NCI-H2107 (cell line): ENCODE measurements at regions not wholly inside any gene's neighbourhood (a gene's known extent, or its start where the extent isn't known, plus 50 kb on each side); places are given as distances from the start of the nearest gene placed in this dataset.
"Not testable (repeated sequence)": the region's sequence is repeated elsewhere in the genome, so short reads cannot be mapped to it uniquely, and the experiment has no call there.

ENCODE experiments used
- DNase-seq: peaks from one replicate; lab custom pipeline; 2025; lab: John Stamatoyannopoulos, UW

DNA sequence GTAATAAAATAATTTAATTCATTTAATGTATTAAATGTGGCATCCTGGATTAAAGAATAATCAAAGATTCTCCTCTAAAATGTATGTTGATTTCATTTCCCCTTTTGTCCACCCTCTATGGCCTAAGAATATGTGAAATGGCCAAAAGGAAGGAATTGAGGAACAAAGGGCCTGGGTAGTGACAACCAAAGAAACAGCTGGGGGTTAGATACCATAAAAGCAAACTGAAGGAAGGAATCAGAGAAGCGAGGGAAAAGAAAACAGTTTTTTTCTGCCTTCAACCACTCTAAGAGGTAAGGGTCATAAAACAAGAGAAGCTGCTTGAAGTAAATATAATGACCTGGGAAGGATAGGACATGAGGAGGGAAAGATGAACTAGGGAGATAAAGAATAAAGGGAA, 139.3 kb downstream of the FAM76B start:
- no peak for DNase-seq

DNA sequence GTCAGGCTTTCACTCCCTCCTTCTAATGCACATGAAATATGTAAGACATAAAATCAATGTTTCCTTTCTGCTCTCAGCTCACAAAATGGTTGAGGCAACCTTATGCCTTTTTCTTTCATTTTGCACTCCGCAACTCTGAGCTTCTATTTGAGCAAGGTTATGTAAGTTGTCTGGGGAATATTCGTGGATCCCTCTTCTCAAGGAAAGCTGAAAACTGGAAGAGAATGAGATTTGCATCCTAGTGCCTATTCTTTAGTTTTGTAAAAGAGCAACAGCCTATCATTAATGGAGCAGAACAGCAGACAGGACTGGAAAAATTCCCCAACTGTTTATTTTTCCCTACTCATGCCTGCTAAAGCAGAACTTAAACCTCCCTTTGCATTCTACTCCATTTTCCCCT, 141.7 kb downstream of the FAM76B start:
- no peak for DNase-seq

DNA sequence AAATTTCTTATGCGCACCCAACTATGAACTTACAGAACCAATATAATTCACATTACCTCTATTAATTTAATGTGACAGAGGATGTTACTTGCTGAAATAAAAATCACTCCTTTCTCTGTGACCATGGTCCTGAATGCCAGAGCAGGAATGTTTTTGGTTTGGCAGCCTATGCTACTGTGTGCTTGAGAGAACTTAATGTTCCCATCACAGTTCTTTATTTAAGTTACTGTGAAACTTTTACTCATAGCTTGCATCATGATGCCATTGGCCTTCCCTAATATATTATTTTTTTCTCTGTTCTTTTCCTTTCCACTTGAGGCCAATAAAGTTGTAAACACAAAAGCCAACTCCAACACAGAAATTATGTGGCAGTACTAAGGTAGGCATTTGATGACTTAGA, 142.2 kb downstream of the FAM76B start:
- no peak for DNase-seq

DNA sequence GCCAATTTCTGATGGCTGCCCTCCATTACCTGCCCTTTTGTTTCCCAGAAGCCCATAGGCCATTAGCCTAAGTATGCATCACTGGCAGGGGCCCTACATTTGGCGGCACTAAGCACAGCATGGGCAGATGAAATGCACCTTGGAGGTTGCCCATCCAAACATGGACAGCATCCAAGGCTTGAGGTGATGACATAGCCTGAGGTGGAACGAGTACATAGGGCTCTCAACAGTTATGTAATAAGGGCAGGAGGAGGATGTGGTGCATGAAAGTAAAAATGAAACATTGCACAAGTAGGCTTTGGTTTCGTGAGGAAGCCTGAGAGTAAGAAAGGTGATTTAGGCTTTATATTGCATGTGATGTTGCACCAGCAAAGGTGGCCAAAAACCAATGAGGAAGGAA, 148.1 kb downstream of the FAM76B start:
- DNase-seq: no peak

DNA sequence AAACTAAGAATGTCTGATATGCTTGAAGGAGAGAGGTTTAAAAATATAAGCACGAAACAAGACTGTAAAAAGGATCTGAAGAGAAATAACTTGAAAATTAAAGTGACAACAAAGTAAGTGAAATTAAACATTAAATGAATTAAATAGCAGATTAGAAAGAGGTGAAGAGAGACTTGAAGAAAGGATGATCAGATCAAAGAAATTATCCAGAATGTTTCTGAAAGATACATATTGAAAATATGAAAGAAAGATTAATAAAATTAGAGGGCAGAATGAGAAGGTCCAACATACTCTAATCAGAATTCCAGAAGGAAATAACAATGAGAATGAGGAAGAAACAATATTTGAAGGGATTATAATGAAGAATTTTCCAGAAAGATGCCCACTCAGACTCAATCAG, 151.1 kb downstream of the FAM76B start:
- DNase-seq: no peak

DNA sequence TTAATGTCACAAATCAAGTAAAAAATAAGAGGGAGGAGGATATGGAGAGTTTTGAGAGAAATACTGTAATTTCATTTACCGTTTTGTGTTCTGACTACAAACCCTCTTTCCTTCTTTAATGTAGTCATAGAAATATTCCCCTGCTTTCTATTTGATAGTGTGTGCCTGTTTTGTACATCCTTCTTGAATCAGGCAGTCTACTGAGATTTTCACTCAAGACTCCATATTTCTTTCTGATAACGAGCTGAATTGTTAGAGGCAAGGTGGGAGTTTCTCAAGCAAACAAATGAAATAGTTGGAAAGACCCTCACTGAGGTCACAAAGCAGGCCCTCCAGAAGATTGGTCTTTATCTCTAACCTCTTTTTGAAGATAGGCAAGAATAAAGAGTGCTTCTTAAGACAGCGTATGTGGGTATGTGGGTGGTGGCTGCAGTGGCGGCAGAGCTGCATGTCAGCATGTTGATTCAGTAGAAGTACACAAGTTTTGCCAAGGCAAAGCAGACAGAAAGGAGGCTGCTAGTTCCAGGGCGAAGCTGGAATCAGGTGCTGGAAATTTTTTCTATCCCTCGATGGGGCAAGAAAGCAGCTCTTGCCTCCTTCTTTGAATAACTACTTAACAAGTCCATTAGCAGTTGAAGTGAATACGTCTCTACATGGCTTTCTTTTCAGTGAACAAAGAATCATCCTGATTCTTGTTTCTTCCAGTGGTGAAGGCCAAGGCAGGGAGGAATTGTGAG, 164.2 kb downstream of the FAM76B start:
- no peak for DNase-seq

DNA sequence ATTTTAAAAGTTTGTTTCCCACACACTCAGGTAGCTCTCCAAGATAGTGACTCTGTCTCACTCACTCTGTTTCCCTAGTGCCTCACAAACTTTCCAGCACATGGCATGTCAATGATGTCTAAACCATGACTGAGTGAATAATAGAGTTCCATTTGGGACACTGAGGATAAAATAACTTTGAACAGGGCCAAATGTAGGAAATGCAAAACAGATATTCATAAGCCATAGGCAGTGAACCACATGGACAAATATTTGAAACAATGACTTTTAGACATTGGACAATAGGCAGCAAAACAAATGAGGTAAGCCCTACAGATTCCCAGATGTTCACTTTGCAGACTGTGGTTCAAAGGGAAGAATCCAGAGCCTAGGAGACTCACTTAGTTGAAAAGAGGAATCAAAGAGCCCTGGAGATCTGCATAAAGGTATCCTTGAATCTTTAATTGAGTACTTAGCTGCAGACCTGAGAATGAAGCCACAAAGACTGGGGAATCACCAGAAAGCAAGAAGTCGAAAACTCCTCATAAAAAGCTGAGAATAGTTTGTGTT, 173.3 kb downstream of the FAM76B start:
- DNase-seq: no peak

DNA sequence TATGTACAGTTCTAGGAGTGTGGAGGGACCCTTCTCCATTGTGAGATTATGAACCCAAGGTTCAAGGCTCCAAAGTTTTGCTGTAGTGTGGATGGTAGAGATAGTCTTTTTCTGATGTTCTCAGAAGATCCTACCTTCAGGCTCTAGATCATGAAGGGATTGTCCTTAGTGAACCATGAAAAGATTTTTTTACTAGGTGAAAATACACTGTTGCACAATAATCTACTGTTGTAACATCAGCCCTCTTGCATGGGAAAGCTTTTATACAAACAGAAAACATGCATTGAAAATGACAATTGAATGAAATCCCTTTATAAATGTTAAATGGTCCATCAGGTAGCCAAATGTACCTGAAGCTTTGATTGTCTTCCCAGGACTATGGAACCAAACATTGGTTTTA, 177.8 kb downstream of the FAM76B start:
- no peak for DNase-seq

DNA sequence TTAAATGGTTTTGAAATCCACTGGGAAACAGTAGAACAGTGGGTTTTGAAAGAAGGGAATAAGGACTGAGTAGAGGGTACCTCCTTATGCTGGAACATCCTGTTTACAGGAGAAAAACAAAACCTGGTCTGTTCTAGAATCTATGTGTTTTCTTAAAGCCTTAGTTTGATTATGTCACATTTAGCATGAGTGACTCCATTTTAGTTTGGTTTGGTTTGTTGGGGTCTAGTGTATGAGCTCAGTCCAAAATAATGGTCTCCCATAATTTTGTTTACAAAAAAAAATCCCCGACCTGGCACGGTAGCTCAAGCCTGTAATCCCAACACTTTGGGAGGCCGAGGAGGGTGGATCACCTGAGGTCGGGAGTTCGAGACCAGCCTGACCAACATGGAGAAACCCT, 179.4 kb downstream of the FAM76B start:
- not testable (repeated sequence) for DNase-seq

DNA sequence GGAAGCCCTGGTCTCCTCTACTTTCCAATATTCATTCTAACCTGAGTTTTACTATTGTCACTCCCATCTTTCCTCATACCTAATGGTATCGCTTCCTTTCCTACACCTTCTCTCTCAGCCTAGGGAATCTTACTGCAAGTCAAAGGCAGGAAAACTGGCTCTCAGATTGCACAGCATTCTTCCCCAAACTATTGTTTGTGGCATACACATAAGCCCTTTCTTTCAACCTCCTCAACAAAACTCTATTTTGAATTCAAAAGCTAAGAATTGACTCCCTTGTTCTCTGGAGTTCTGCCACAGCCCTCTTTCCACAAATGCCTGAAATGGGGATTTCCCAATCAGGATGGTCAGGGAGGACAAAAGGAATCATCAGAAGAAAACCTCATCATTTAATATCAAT, 181.5 kb downstream of the FAM76B start:
- no peak for DNase-seq

DNA sequence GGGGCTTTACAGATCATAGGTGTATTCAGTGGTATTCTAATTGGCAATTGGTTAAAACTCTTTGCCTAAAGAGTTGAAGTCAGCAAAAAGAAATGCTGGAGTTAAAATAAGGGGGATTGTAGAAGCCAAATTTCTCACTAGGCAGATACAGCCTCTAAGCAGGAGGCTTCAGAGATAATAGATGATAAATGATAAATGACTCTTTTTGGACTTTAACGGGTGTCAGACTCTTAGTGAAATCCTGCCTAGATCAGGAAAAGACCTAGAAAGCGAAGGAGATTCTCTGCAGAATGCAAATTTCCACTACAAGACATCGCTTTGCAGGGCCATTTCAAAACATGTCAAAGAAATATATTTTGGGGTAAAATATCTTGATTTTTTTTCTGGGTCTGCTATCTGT, 182.8 kb downstream of the FAM76B start:
- no peak for DNase-seq

DNA sequence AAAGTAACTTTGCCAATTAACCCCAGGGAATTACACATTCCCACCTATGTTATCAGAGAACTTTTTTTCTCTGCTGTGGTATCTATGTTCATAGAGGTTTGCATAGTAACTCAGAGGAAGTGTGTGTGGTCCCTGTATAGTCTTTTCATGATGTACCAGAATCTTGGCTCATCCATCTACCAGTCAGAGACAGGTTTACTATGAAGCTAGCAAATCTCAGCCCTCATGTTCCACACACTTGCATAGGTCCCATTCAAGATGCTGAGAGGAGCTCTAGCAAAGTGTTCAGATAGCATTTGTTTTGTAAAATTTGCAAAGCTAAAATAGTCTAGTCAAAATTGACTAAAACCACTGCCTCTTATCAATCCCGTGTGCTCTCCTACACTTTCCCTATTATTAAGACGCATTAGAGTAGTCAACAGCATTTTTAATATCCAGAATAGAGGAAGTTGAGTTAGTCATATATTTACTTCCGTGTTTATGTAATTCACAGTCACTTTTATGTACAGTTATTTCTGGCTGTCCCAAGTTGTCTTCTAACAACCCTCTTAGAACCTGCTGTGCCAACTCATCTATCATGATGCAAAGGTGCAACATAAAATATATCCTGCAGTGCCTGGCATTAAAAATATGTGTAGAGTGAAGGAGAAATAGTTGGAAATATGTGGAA, 184.2 kb downstream of the FAM76B start:
- no peak for DNase-seq

DNA sequence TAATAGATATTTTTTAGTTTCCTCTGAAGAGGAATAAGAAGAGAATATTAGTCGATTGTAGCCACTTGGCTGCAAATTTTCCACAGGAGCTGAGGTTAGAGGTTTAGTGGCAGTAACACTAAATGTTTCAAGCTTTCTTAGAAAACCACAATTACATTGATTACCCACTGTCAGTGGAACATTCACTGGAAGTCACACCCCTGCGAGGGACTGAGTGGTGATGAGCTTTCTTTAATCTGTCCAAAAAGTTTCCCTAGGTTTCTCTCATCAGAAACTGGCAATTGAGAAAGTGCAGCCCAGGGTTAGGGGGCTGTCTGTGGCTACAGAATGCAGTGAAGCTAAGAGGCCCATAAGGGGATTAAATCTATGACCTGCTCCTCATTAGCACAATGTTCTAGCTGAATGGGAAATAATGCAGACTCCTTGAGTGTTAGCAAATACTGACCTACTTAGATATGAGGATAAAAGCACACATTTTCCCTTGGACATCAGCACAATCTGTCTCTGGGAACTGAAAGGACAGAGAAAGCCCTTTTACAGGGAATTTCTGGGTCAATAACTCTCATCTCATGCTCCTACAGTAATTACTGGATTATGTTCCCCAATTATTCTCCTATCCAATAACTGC, 189.5 kb downstream of the FAM76B start:
- DNase-seq: no peak

DNA sequence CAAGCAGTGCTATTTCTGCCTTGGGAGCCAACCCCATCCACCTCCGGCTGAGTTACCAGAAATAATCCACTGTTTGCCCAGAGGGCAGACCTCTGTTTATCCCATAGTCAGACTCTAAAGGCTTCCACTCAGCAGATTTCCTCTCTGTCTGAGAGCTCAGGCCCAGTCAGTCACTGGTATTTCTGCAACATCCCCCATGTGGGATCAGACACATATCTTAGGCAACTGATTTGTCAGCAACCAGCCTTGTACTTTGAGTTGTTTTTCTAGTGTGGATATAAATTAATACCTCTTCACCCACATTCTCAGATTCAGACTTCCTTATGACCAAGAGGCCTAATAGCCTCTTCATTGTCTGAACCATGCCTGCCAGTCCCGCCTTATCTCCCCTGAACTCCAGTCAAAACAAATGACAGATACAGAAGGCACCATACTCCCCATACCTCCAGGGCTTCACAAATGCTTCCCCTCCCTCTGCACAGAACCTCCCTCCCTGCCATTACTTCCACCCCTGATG, 193.6 kb downstream of the FAM76B start:
- no peak for DNase-seq

DNA sequence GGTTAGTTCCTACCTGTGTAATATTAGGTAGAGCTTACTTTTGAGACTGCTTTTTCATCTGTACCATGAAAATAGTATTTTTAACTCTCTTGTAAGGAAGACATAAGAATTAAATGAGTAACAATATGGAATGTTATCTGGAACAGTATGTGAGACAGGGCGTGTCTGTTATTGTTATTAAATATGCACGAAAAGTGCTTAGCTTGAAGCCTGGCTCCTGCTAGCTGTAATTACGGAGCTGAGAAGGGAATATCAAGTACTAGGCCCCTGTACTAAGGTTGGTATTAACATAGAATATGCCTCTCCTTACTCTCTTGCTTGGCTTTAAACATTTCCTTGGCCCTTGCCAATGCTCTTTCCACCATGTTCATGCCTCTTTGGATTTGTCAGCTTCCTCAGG, 194.0 kb downstream of the FAM76B start:
- no peak for DNase-seq

DNA sequence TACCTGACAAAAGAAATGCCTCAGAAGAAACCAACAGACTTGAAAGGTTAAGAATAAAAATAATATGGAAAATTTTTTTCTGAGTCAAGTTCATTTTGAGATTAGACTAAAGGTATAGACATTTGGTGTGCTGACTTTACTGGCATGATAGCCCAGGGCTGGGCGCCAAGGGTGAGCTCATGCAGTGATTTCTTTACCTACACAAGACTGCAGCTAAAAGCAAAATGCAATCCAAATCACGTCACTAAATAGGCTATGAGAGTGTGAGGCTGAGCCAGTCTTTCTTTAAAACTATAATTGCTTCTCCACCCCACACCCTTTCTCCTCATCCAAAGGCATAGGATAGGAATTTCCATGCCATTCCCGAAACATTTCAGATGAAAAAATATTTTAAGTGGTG, 196.5 kb downstream of the FAM76B start:
- no peak for DNase-seq

DNA sequence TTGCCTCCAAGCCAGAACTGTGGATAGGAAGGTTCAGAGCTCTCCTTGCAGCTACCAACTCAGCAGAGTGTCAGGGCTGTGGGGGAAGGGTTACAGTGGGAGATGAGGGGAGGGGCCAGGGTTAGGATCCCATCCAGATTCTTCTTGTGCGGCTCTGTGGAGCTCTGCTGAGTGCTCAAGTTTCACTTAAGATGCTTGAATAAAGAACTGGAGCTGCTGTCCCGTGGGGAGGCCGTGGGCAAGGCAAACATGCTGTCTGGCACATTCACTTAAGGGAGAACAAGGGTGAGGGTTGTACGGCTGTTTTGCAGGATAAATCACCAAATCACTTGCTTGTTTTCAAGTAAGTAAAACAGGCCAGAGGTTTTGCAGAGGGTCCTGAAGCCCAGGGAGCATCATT, 197.1 kb downstream of the FAM76B start:
- DNase-seq: no peak

DNA sequence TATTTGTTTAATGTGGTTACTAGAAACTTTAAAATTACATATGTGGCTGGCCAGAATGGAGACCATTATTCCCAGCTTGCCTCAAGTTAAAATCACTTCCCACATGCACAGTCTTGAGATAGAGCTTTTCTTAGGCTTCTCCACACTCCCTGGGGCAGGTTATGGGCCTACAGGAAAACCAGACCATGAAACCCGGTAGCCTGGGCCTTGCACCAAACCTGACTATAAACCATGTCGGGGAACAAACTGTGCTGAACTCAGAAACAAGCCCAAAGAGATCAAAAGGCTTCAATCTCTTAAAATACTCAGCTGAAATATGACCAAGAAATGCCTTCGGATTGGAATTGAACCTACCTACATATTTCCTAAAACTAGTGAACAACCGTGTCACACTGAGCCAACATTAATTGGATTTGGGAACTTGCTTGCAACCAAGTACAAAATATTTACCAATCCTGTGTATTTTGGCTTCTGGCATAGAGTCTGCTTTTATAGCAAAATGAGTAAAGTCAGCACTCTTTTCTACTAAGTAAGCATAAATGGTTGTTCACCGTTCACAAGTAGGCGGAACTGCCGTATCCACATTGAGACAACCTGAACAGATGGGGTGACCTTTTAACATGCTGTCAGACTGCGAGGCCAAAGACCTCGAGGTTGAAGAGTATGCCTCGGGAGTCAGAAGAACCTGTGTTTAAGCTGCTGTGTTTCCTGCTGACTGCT, 199.5 kb downstream of the FAM76B start:
- DNase-seq: no peak

DNA sequence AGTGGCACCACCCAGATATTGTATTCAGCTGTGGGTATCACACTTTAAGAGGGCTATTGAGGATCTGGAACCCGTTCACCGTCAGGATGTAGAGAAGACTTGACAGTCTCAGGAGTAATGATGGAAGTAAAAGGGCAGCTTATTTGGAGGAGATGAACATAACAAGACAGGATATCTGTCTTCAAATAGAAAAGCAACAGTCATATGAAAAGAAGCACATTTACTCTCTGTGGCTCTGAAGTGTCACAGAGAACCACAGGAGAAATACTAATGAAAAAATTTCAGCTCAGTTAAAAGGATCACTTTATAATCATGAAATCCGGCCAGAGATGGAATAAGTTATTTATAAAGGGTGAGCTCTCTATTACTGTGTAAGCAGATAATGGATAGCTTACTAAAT, 200.8 kb downstream of the FAM76B start:
- DNase-seq: no peak

DNA sequence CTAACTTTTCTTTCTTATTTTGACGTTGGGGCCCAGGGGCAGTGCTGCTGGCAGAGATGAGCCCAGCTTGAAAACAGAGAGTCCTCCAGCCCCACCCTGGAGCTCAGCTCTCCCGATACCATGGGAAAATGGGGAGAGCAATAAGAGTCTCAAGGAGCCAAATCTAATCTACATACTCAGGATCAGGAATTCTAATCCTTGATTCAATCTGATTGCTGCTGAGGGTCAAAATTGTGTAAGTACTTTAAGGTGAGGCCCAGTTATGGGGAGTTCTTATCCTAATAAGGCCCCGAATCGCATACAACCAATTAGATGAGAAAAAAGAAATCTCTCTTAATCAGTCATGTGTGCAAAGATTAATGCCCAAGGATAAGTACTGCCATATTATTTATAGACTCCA, 202.9 kb downstream of the FAM76B start:
- no peak for DNase-seq

DNA sequence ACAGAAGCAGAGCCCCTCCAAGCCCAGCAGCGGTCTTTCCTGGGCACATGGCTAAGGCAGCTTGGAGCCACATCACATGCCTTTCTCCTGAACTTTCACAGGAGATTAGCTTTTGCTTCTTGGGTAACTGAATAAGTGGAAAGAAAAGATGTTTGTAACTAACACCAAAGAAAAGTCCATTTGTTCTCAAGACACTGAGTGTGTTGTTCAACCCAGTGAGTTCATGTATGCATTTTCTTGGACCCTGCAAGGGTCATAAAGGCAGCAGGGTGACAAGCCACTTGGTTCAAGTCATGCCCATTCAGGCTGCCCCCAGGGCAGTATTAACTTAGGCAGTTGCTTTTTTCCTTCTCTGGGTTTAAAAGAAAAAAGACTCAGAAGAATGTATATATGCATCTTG, 203.4 kb downstream of the FAM76B start:
- DNase-seq: no peak

DNA sequence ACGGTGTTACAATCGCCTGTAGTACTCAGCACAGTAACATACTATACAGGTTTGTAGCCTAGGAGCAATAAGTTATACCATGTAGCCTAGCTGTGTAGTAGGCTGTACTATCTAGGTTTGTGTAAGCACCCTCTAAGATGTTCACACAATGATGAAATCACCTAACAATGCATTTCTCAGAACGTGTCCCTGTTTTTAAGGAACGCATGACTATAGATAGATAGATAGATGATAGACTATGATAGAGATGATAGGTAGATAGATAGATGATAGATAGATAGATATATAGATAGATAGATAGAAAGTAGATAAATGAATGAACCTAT, 203.9 kb downstream of the FAM76B start:
- no peak for DNase-seq
